HepG2 (cell line): ENCODE measurements at regions not wholly inside any gene's neighbourhood (a gene's known extent, or its start where the extent isn't known, plus 50 kb on each side); places are given as distances from the start of the nearest gene placed in this dataset.

Experiments
- ARHGAP35 ChIP-seq: sonication (generic); formaldehyde crosslinking; IDR thresholded peaks from 2 replicates; pipeline ENCODE4 v1.9.0; 2022; ENCODE audit warnings: mild to moderate bottlenecking, inconsistent platforms, moderate library complexity, missing genetic modification reagents, borderline replicate concordance
- CHCHD3 ChIP-seq: sonication (generic); formaldehyde crosslinking; IDR thresholded peaks from 2 replicates; pipeline ENCODE4 v1.8.0; 2022; ENCODE audit warnings: mild to moderate bottlenecking, missing genetic modification reagents, moderate library complexity
- CHD2 ChIP-seq: IDR thresholded peaks from 2 replicates; pipeline ENCODE4 v1.6.1; 2011; ENCODE audit warnings: low read depth, low read length, improper control_type of control experiment
- FOXO1 ChIP-seq: sonication (generic); formaldehyde crosslinking; IDR thresholded peaks from 2 replicates; pipeline ENCODE4 v1.4.0; 2020; ENCODE audit warnings: missing genetic modification reagents
- GPN1 ChIP-seq: sonication (generic); formaldehyde crosslinking; IDR thresholded peaks from 2 replicates; pipeline ENCODE4 v1.5.1; 2020; ENCODE audit warnings: missing genetic modification reagents, borderline replicate concordance
- HOXA3 ChIP-seq: sonication (generic); formaldehyde crosslinking; IDR thresholded peaks from 2 replicates; pipeline ENCODE4 v1.5.0; 2020; ENCODE audit warnings: missing genetic modification reagents
- JDP2 ChIP-seq: sonication (generic); formaldehyde crosslinking; IDR thresholded peaks from 2 replicates; pipeline ENCODE4 v1.8.1; 2022; ENCODE audit warnings: missing genetic modification reagents, borderline replicate concordance
- KLF13 ChIP-seq: sonication (generic); formaldehyde crosslinking; IDR thresholded peaks from 2 replicates; pipeline ENCODE4 v1.4.0; 2020; ENCODE audit warnings: mild to moderate bottlenecking, missing genetic modification reagents
- KLF6 ChIP-seq: IDR thresholded peaks from 2 replicates; pipeline ENCODE4 v1.8.0; 2016; ENCODE audit warnings: missing biosample characterization, missing genetic modification reagents
- KLF9 ChIP-seq: IDR thresholded peaks from 2 replicates; pipeline ENCODE4 v1.6.1; 2016; ENCODE audit warnings: low read depth
- MAFF ChIP-seq: IDR thresholded peaks from 2 replicates; pipeline ENCODE4 v1.6.1; 2011; ENCODE audit warnings: low read depth, low read length, improper control_type of control experiment
- NCOA5 ChIP-seq: sonication (generic); formaldehyde crosslinking; IDR thresholded peaks from 2 replicates; pipeline ENCODE4 v1.4.0; 2020; ENCODE audit warnings: missing genetic modification reagents
- NFRKB ChIP-seq: fragments of 450-650 bp; IDR thresholded peaks from 2 replicates; pipeline ENCODE4 v1.6.1; 2017
- NR3C1 ChIP-seq: sonication (generic); formaldehyde crosslinking; IDR thresholded peaks from 2 replicates; pipeline ENCODE4 v1.4.0; 2020; ENCODE audit warnings: missing genetic modification reagents
- PLRG1 ChIP-seq: fragments of 450-650 bp; conservative IDR thresholded peaks from 2 replicates; pipeline ENCODE4 v1.6.1; 2016
- POLR2A ChIP-seq, 2 experiments: IDR thresholded peaks; 2 replicates each; pipeline ENCODE4 v1.6.1; 2011; ENCODE audit warnings: low read depth in 2 of 2, low read length in 2 of 2, mild to moderate bottlenecking in 1 of 2, moderate library complexity in 1 of 2; ENCODE audit not compliant: insufficient read depth in 1 of 2
- RELA ChIP-seq: sonication (generic); formaldehyde crosslinking; IDR thresholded peaks from 2 replicates; pipeline ENCODE4 v1.4.0; 2020; ENCODE audit warnings: missing genetic modification reagents
- RFX1 ChIP-seq: fragments of 450-650 bp; IDR thresholded peaks from 2 replicates; pipeline ENCODE4 v1.6.1; 2017
- STAG1 ChIP-seq: sonication (generic); formaldehyde crosslinking; IDR thresholded peaks from 2 replicates; pipeline ENCODE4 v1.4.0; 2020; ENCODE audit warnings: missing genetic modification reagents
- WIZ ChIP-seq: sonication (generic); formaldehyde crosslinking; IDR thresholded peaks from 2 replicates; pipeline ENCODE4 v1.5.1; 2020; ENCODE audit warnings: mild to moderate bottlenecking, missing genetic modification reagents
- XRCC5 ChIP-seq: fragments of 200-400 bp; formaldehyde crosslinking; optimal IDR thresholded peaks from 2 replicates; pipeline ENCODE3; 2017; ENCODE audit warnings: mild to moderate bottlenecking, low read length
- ZNF616 ChIP-seq: sonication (generic); formaldehyde crosslinking; IDR thresholded peaks from 2 replicates; pipeline ENCODE4 v1.5.0; 2020; ENCODE audit warnings: low read depth, mild to moderate bottlenecking, missing genetic modification reagents
- ZNF644 ChIP-seq: IDR thresholded peaks from 2 replicates; pipeline ENCODE4 v1.6.1; 2016; ENCODE audit warnings: low read depth
- ZNF772 ChIP-seq: sonication (generic); formaldehyde crosslinking; IDR thresholded peaks from 2 replicates; pipeline ENCODE4 v1.5.0; 2020; ENCODE audit warnings: mild to moderate bottlenecking, missing genetic modification reagents
- ZNF775 ChIP-seq: sonication (generic); formaldehyde crosslinking; IDR thresholded peaks from 2 replicates; pipeline ENCODE4 v1.4.0; 2020; ENCODE audit warnings: missing genetic modification reagents, mild to moderate bottlenecking, moderate library complexity, borderline replicate concordance
- ZNF788 ChIP-seq: sonication (generic); formaldehyde crosslinking; IDR thresholded peaks from 2 replicates; pipeline ENCODE4 v1.5.0; 2020; ENCODE audit warnings: mild to moderate bottlenecking, missing genetic modification reagents, borderline replicate concordance
- TF ChIP-seq, protein P1 (sequence below): sonication (generic); formaldehyde crosslinking; IDR thresholded peaks from 2 replicates; pipeline ENCODE4 v1.4.0; 2020; ENCODE audit warnings: missing genetic modification reagents
- TF ChIP-seq, protein P2 (sequence below): sonication (generic); formaldehyde crosslinking; IDR thresholded peaks from 2 replicates; pipeline ENCODE4 v1.5.1; 2020; ENCODE audit warnings: missing genetic modification reagents, mild to moderate bottlenecking, borderline replicate concordance
- TF ChIP-seq, protein P3 (sequence below): sonication (generic); formaldehyde crosslinking; IDR thresholded peaks from 2 replicates; pipeline ENCODE4 v1.8.1; 2023; ENCODE audit warnings: mild to moderate bottlenecking, missing genetic modification reagents
- TF ChIP-seq, protein P4 (sequence below): sonication (generic); formaldehyde crosslinking; IDR thresholded peaks from 2 replicates; pipeline ENCODE4 v1.5.1; 2020; ENCODE audit warnings: missing genetic modification reagents, mild to moderate bottlenecking, borderline replicate concordance

DNA sequence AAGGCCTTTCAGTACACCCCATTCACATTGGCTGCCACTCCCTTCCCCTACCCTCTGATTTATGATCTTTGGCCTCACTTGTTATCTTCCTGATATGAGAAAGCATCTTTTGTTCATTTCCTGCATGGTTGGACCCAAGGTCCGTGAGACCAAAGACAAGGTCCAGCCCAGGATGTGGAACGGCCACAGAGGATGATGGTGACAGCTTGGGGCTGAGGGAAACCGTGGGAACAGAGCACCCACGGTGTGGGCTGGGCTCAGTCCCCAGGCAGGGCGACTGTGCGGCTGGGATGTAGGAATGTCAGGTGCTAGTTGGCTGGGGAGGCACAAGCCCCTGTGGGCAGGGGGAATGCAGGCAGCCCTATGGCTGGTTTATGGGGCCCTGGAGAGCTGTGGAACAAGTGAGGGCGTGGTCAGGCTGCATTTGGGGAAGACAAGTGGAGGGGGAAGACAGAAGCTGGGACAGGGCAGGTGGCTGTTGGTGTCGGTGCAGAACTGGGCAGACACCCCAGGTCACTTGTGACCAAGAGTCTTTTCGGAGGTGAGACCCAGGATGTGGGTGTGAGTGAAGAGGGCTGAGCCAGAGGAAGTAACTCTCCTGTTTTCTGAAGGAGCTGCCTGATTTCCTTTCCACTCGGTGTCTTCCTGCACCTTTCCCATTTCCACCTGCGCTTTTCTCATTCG lies 51.7 kb upstream of the IGFBP3 start (continued):
- TF ChIP-seq HOXA3 (CRISPR knock-in tag) (no peak; the same call in 1 of the 2 replicates), POLR2A (IDR thresholded peaks at IDR 0.05; ENCODE audit: insufficient read depth in 1 of 2, low read depth in 2 of 2, low read length in 2 of 2) (no peak), KLF9 (no peak), WIZ (no peak), FOXO1 (CRISPR knock-in tag) (peak; percentile 59; the same call in 1 of the 2 replicates), NCOA5 (CRISPR knock-in tag) (no peak), ZNF788 (CRISPR knock-in tag) (no peak), ZNF772 (CRISPR knock-in tag) (no peak), PLRG1 (no peak), ARHGAP35 (CRISPR knock-in tag) (no peak), GPN1 (no peak), RFX1 (no peak), JDP2 (CRISPR knock-in tag) (no peak), CHD2 (no peak), ZNF644 (CRISPR knock-in tag) (peak; percentile 79), KLF6 (CRISPR knock-in tag) (no peak), XRCC5 (peak; percentile 58), RELA (CRISPR knock-in tag) (no peak), NR3C1 (CRISPR knock-in tag) (no peak), MAFF (no peak), ZNF775 (CRISPR knock-in tag) (no peak), KLF13 (no peak), CHCHD3 (CRISPR knock-in tag) (no peak), STAG1 (CRISPR knock-in tag) (no peak), NFRKB (no peak), ZNF616 (CRISPR knock-in tag) (no peak)
- TF ChIP-seq, protein P1, sequence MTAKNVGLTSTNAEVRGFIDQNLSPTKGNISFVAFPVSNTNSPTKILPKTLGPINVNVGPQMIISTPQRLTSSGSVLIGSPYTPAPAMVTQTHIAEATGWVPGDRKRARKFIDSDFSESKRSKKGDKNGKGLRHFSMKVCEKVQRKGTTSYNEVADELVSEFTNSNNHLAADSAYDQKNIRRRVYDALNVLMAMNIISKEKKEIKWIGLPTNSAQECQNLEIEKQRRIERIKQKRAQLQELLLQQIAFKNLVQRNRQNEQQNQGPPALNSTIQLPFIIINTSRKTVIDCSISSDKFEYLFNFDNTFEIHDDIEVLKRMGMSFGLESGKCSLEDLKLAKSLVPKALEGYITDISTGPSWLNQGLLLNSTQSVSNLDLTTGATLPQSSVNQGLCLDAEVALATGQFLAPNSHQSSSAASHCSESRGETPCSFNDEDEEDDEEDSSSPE, result no peak
- TF ChIP-seq, protein P2, sequence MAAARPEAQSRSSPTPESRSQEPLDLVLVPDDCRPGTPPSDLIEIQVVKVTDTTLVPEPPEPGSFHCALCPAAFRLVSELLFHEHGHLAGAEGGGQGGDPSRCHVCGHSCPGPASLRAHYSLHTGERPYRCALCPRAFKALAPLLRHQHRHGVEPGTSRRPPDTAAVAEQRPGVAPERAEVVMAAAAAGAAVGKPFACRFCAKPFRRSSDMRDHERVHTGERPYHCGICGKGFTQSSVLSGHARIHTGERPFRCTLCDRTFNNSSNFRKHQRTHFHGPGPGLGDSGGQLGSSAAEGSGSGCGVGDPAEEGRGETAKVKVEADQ, result no peak
- TF ChIP-seq, protein P3, sequence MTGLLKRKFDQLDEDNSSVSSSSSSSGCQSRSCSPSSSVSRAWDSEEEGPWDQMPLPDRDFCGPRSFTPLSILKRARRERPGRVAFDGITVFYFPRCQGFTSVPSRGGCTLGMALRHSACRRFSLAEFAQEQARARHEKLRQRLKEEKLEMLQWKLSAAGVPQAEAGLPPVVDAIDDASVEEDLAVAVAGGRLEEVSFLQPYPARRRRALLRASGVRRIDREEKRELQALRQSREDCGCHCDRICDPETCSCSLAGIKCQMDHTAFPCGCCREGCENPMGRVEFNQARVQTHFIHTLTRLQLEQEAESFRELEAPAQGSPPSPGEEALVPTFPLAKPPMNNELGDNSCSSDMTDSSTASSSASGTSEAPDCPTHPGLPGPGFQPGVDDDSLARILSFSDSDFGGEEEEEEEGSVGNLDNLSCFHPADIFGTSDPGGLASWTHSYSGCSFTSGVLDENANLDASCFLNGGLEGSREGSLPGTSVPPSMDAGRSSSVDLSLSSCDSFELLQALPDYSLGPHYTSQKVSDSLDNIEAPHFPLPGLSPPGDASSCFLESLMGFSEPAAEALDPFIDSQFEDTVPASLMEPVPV, result no peak
- TF ChIP-seq, protein P4, sequence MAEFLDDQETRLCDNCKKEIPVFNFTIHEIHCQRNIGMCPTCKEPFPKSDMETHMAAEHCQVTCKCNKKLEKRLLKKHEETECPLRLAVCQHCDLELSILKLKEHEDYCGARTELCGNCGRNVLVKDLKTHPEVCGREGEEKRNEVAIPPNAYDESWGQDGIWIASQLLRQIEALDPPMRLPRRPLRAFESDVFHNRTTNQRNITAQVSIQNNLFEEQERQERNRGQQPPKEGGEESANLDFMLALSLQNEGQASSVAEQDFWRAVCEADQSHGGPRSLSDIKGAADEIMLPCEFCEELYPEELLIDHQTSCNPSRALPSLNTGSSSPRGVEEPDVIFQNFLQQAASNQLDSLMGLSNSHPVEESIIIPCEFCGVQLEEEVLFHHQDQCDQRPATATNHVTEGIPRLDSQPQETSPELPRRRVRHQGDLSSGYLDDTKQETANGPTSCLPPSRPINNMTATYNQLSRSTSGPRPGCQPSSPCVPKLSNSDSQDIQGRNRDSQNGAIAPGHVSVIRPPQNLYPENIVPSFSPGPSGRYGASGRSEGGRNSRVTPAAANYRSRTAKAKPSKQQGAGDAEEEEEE (CRISPR knock-in tag), result no peak
